ENCODE measurements at regions not wholly inside any gene's neighbourhood (a gene's known extent, or its start where the extent isn't known, plus 50 kb on each side); places are given as distances from the start of the nearest gene placed in this dataset.

- H2AFZ ChIP-seq: no peak overlapping the region
- H3K27ac ChIP-seq: no peak overlapping the region
- H3K9me3 ChIP-seq (ENCODE audit: low read depth): no peaks in the 10 kb centered on the region
- no peaks in the 10 kb centered on the region for H3K27me3 ChIP-seq
- DNase-seq (ENCODE audit: low spot score): no peak
- H3K9me2 ChIP-seq (replicated peaks; ENCODE audit: insufficient read depth): no peaks in the 10 kb centered on the region
- H3K4me1 ChIP-seq (ENCODE audit: insufficient read depth): no peaks in the 10 kb centered on the region
- H3K79me2 ChIP-seq: no peaks in the 10 kb centered on the region
- H3K4me3 ChIP-seq: no peak overlapping the region
- H3K4me2 ChIP-seq: no peak overlapping the region
- no peaks in the 10 kb centered on the region for H4K20me1 ChIP-seq (ENCODE audit: insufficient read depth, poor library complexity, severe bottlenecking)
- no peaks in the 10 kb centered on the region for H3K36me3 ChIP-seq (replicated peaks; ENCODE audit: insufficient read depth, low read depth)
- no peak for TF ChIP-seq CTCF (IDR thresholded peaks at IDR 0.05; ENCODE audit: poor library complexity)
- WGBS (ENCODE audit: low lambda C conversion rate, missing lambda C conversion rate): 87% methylated on average over 11 of the region's 11 CpGs
Measured at GRCh38 chr9:106684940-106685695, 177.8 kb upstream of the ZNF462 start.

GRCh38 chr9:106689089-106689488 is 173.9 kb upstream of the ZNF462 start:
- Histone ChIP-seq H3K4me3 (no peak overlapping the region), H3K27me3 (no peaks in the 10 kb centered on the region), H3K4me2 (no peak overlapping the region), H3K27ac (no peak overlapping the region), H3K9me2 (replicated peaks; ENCODE audit: insufficient read depth) (no peaks in the 10 kb centered on the region), H3K79me2 (no peaks in the 10 kb centered on the region), H3K9me3 (ENCODE audit: low read depth) (no peaks in the 10 kb centered on the region), H4K20me1 (ENCODE audit: insufficient read depth, poor library complexity, severe bottlenecking) (no peaks in the 10 kb centered on the region), H3K36me3 (replicated peaks; ENCODE audit: insufficient read depth, low read depth) (no peaks in the 10 kb centered on the region), H3K4me1 (ENCODE audit: insufficient read depth) (no peaks in the 10 kb centered on the region), H2AFZ (no peak overlapping the region)
- WGBS (ENCODE audit: low lambda C conversion rate, missing lambda C conversion rate): 72% methylated on average over 3 of the region's 3 CpGs
- TF ChIP-seq CTCF (IDR thresholded peaks at IDR 0.05; ENCODE audit: poor library complexity) (no peak), EZH2phosphoT487 (IDR thresholded peaks at IDR 0.05; ENCODE audit: low read depth, severe bottlenecking, unreplicated experiment) (no peak), EZH2 (IDR thresholded peaks at IDR 0.05; ENCODE audit: borderline replicate concordance) (no peak)
- no peak for DNase-seq (ENCODE audit: low spot score)

- Histone ChIP-seq H3K36me3 (replicated peaks; ENCODE audit: insufficient read depth, low read depth) (no peaks in the 10 kb centered on the region), H3K4me1 (ENCODE audit: insufficient read depth) (no peaks in the 10 kb centered on the region), H3K4me3 (no peak overlapping the region), H3K4me2 (no peak overlapping the region), H2AFZ (no peak overlapping the region), H3K27ac (no peak overlapping the region), H3K79me2 (no peaks in the 10 kb centered on the region), H3K9me3 (ENCODE audit: low read depth) (no peaks in the 10 kb centered on the region), H4K20me1 (ENCODE audit: insufficient read depth, poor library complexity, severe bottlenecking) (no peaks in the 10 kb centered on the region), H3K9me2 (replicated peaks; ENCODE audit: insufficient read depth) (no peaks in the 10 kb centered on the region), H3K27me3 (no peaks in the 10 kb centered on the region)
- WGBS (ENCODE audit: low lambda C conversion rate, missing lambda C conversion rate): 82% methylated on average over 6 of the region's 6 CpGs
- TF ChIP-seq EZH2 (IDR thresholded peaks at IDR 0.05; ENCODE audit: borderline replicate concordance) (no peak), EZH2phosphoT487 (IDR thresholded peaks at IDR 0.05; ENCODE audit: low read depth, severe bottlenecking, unreplicated experiment) (no peak), CTCF (IDR thresholded peaks at IDR 0.05; ENCODE audit: poor library complexity) (no peak)
- DNase-seq (ENCODE audit: low spot score): no peak
Measured at GRCh38 chr9:106691627-106692026, 171.3 kb upstream of the ZNF462 start.

Measured in hepatocyte (in vitro differentiated cells).